Epithelial cell of esophagus (primary cell): ENCODE measurements at regions not wholly inside any gene's neighbourhood (a gene's known extent, or its start where the extent isn't known, plus 50 kb on each side); places are given as distances from the start of the nearest gene placed in this dataset.

Source experiments
- DNase-seq: peaks from one replicate; pipeline ENCODE4 v3.0.0; 2010; ENCODE audit warnings: low read depth
- H3K4me3 ChIP-seq: 2 replicates; pipeline ENCODE4 v1.5.1; 2011; ENCODE audit warnings: mild to moderate bottlenecking, low read length, control low read depth
- CTCF ChIP-seq: IDR thresholded peaks from 2 replicates; pipeline ENCODE4 v1.5.1; 2011; ENCODE audit warnings: low read depth, mild to moderate bottlenecking, low read length, control low read depth, inconsistent platforms; ENCODE audit not compliant: insufficient read depth; ENCODE audit errors: missing control alignments

- no peak for TF ChIP-seq CTCF
- no peak overlapping the region for H3K4me3 ChIP-seq
- no peak for DNase-seq
Observed at GRCh38 chr22:40112595-40112994, 65.1 kb upstream of the TNRC6B start.

- H3K4me3 ChIP-seq = no peak overlapping the region
- DNase-seq = no peak
- no peak for TF ChIP-seq CTCF
Observed at GRCh38 chr22:40113696-40114095, 64.0 kb upstream of the TNRC6B start.

DNA sequence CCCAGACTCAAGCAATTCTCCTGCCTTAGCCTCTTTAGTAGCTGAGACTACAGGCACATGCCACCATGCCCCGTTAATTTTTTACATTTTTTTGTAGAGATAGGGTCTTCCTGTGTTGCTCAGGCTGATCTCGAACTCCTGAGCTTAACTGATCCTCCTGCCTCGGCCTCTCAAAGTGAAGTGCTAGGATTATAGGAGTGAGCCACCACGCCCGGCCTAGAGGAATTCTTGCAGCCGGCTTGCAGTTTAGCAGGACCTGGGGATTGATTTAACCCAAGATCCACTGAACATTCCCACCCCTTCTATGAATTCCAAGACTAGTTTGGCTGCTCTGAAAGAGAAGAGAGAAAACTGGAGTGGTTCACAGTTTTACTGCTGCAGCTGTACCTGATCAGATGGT is 63.3 kb upstream of the TNRC6B start:
- DNase-seq = no peak
- no peak overlapping the region for H3K4me3 ChIP-seq
- TF ChIP-seq CTCF = no peak

DNA sequence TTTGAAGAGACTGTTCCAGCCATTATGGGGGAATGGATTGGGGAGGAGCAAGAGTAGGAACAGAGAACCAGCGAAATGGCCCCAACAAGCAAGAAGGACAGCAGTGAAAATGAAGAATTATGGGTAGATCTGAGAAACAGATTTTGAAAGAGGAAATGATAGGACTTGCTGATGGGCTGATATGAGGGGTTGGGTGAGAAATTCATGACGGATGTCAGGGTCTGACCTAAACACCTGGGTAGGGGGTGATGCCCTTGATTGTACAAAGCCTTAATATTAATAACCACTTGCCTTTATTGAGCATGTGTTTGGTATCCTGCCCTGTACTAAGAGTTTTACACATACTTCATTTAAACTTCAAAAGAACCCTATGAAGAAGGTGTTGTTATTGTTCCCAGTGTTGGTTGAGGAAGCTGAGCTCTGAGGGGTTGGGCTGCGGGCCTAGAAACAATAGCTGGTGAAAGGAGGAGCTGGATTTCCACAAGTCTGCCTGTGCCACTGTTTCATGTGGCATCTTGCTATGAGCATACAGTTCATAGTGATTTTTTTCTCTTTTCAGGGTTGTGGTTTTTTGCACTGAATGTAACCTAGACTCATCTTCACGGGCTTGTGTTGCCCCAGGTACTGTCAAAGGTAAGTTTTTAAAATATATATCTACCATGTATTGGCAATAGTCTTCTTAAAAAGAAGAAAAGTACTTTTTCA is 61.1 kb upstream of the TNRC6B start:
- no peak for TF ChIP-seq CTCF
- no peak overlapping the region for H3K4me3 ChIP-seq
- no peak for DNase-seq

GRCh38 chr22:40118979-40119378 is 58.7 kb upstream of the TNRC6B start:
- DNase-seq = no peak
- no peak overlapping the region for H3K4me3 ChIP-seq
- no peak for TF ChIP-seq CTCF

- DNase-seq = no peak
- no peak overlapping the region for H3K4me3 ChIP-seq
- no peak for TF ChIP-seq CTCF
Observed at GRCh38 chr22:40120848-40121247, 56.9 kb upstream of the TNRC6B start.

DNA sequence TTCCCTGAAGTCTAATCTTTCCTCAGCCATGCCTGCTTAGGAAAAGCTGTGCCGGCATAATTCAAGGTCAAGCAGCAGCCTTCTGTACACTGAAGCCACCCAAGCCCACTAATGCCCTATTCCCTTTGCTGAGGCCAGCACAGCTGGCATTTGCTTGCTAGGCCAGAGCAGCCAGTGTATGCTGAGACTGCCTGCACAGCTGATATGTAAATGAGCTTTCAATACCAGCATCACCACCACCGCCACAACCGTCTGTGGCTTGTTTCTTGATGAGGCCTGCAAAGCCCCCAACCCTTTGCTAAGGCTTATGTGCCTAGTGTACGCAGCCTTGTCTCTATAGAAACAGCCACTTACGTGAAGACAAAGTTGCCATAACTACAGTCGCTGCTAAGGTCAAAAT is 56.3 kb upstream of the TNRC6B start:
- H3K4me3 ChIP-seq = no peak overlapping the region
- no peak for DNase-seq
- no peak for TF ChIP-seq CTCF
